DOHH2 (cell line): ENCODE measurements at regions not wholly inside any gene's neighbourhood (a gene's known extent, or its start where the extent isn't known, plus 50 kb on each side); places are given as distances from the start of the nearest gene placed in this dataset.
A peak's percentile ranks its signal among the peaks of the same experiment; 100 is the strongest.

Experiments used
- H3F3A ChIP-seq: fragments of 200-600 bp; sonication (generic), shearing (Covaris generic); 2 replicates; pipeline ENCODE4 v1.6.0; 2016; ENCODE audit warnings: antibody characterized with exemption, mild to moderate bottlenecking; ENCODE audit not compliant: control insufficient read depth, insufficient read depth
- H3K27ac ChIP-seq: fragments of 200-600 bp; sonication (generic); 2 replicates; pipeline ENCODE4 v1.5.1; 2014; ENCODE audit warnings: low read depth, mild to moderate bottlenecking, low read length, moderate library complexity
- H3K27me3 ChIP-seq: fragments of 200-600 bp; sonication (generic); 2 replicates; pipeline ENCODE4 v1.6.1; 2014; ENCODE audit warnings: mild to moderate bottlenecking, low read length, mixed read lengths; ENCODE audit not compliant: control insufficient read depth
- H3K36me3 ChIP-seq: fragments of 200-600 bp; sonication (generic); 2 replicates; pipeline ENCODE4 v1.6.1; 2014; ENCODE audit warnings: mild to moderate bottlenecking, low read length, moderate library complexity, mixed read lengths; ENCODE audit not compliant: control insufficient read depth
- H3K4me1 ChIP-seq: fragments of 200-600 bp; sonication (generic); 2 replicates; pipeline ENCODE4 v1.6.1; 2014; ENCODE audit warnings: mild to moderate bottlenecking, low read length, mixed read lengths; ENCODE audit not compliant: control insufficient read depth
- H3K4me2 ChIP-seq: fragments of 200-600 bp; sonication (generic); 2 replicates; pipeline ENCODE4 v1.6.0; 2014; ENCODE audit warnings: mild to moderate bottlenecking, low read length, moderate library complexity
- H3K4me3 ChIP-seq: fragments of 200-600 bp; sonication (generic); 2 replicates; pipeline ENCODE4 v1.5.1; 2014; ENCODE audit warnings: mild to moderate bottlenecking, low read length, mixed read lengths
- H3K79me2 ChIP-seq: fragments of 200-600 bp; sonication (generic); 2 replicates; pipeline ENCODE4 v1.6.1; 2014; ENCODE audit warnings: mild to moderate bottlenecking, low read length, mixed read lengths; ENCODE audit not compliant: control insufficient read depth
- H3K9me2 ChIP-seq: fragments of 200-600 bp; sonication (generic); replicated peaks from 2 replicates; pipeline ENCODE4 v1.6.1; 2014; ENCODE audit warnings: mild to moderate bottlenecking, low read length, mixed read lengths; ENCODE audit not compliant: control insufficient read depth
- H3K9me3 ChIP-seq: fragments of 200-600 bp; sonication (generic); 2 replicates; pipeline ENCODE4 v1.6.1; 2014; ENCODE audit warnings: antibody characterized with exemption, low read length, mixed read lengths; ENCODE audit not compliant: control insufficient read depth, insufficient read depth
- H4K20me1 ChIP-seq: fragments of 200-600 bp; sonication (generic); 2 replicates; pipeline ENCODE4 v1.6.0; 2014; ENCODE audit warnings: low read depth, mild to moderate bottlenecking, antibody characterized with exemption, low read length, moderate library complexity; ENCODE audit not compliant: control insufficient read depth, insufficient read depth
- CTCF ChIP-seq: fragments of 200-600 bp; sonication (generic); IDR thresholded peaks from one replicate; pipeline ENCODE4 v1.5.1; 2014; ENCODE audit warnings: antibody characterized with exemption, mild to moderate bottlenecking, low read depth, low read length; ENCODE audit not compliant: poor library complexity, severe bottlenecking
- EZH2phosphoT487 ChIP-seq: fragments of 200-600 bp; sonication (generic); IDR thresholded peaks from 2 replicates; pipeline ENCODE4 v1.6.1; 2017; ENCODE audit warnings: borderline replicate concordance, mild to moderate bottlenecking, antibody characterized with exemption, low read length, moderate library complexity, mixed read lengths

- H3K27ac ChIP-seq: no peak overlapping the region
- H3K36me3 ChIP-seq: no peaks in the 10 kb centered on the region
- H3K9me3 ChIP-seq: no peaks in the 10 kb centered on the region
- no peaks in the 10 kb centered on the region for H3K9me2 ChIP-seq
- H3K79me2 ChIP-seq: no peaks in the 10 kb centered on the region
- TF ChIP-seq CTCF (no peak), EZH2phosphoT487 (no peak)
- no peak overlapping the region for H3K4me3 ChIP-seq
- H3K4me1 ChIP-seq: peaks cover 20% of the 10 kb centered on the region
- H4K20me1 ChIP-seq: no peaks in the 10 kb centered on the region
- no peaks in the 10 kb centered on the region for H3F3A ChIP-seq
- H3K4me2 ChIP-seq: no peak overlapping the region
- H3K27me3 ChIP-seq: no peaks in the 10 kb centered on the region
Observed at GRCh38 chr5:158236511-158237335, 377.8 kb upstream of the CLINT1 start.

DNA sequence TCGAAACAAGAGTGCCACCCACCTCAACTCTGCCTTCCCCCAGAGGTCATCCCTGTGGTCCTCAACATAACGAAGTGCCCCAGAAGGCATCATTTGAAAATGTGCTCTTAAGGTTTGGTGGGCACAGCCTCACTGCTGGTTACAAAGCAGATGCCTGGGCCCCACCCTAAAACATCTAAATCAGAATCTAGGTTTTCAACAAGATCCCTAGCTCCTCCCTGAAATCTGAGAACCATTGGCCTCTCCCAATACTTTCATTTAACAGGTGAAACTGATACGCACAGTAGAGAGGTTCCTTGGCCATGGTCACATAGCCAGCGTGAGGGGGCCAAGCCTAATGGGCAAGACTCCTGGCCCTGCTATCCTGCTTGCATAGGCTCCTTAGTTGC lies 376.2 kb upstream of the CLINT1 start:
- Histone ChIP-seq H3K4me1 (peaks cover 20% of the 10 kb centered on the region), H3K9me2 (no peaks in the 10 kb centered on the region), H3K36me3 (no peaks in the 10 kb centered on the region), H3K4me2 (no peak overlapping the region), H3K27me3 (no peaks in the 10 kb centered on the region), H3F3A (no peaks in the 10 kb centered on the region), H3K9me3 (no peaks in the 10 kb centered on the region), H3K27ac (no peak overlapping the region), H3K79me2 (no peaks in the 10 kb centered on the region), H3K4me3 (no peak overlapping the region), H4K20me1 (no peaks in the 10 kb centered on the region)
- TF ChIP-seq EZH2phosphoT487: no peak
- no peak for TF ChIP-seq CTCF

DNA sequence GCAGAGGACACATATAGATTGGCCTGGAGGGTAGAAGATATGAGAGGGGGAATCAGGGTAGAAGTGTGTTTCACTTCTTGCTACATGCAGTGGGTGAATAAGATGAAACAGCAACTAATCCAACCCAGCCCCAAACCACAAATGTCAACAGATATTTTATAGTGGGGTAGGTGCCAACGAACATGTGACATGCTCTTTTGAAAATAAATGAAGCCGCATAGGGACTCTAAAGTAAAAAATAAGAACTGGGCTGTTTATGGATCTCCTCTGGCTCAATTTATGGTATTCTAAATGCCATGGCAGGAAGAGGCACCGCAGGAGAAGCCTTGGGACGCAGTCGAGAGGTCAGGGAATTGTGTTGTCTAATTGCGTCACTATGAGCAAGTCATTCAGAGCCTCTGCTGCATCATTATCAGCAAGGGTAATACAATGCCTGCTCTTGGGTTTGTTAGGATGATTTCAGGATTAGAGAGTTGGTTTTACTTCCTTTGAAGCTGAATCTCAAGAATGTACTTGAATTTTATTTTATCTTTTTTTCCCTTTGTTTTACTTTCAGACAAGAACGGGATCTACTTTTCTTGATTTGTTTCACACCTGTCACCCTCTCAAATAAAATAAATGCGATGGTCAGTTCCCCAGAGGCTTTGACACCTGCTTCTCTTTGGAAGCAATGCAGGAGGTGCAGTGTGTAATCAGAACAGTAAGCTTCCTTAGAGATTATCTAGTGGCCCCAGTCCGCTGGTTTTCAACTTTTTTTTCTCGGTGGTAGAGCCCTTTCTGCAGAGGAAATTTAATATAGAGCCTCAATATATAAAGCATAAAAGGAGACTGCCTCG lies 375.6 kb upstream of the CLINT1 start:
- Histone ChIP-seq H3K4me2 (peak overlapping the region; percentile 24; the same call in 1 of the 2 replicates), H3K4me1 (peaks cover 20% of the 10 kb centered on the region), H3K27ac (no peak overlapping the region), H3F3A (no peaks in the 10 kb centered on the region), H3K79me2 (no peaks in the 10 kb centered on the region), H3K4me3 (no peak overlapping the region), H4K20me1 (no peaks in the 10 kb centered on the region), H3K9me3 (no peaks in the 10 kb centered on the region), H3K36me3 (no peaks in the 10 kb centered on the region), H3K9me2 (no peaks in the 10 kb centered on the region), H3K27me3 (no peaks in the 10 kb centered on the region)
- TF ChIP-seq EZH2phosphoT487 (no peak), CTCF (no peak)
